ENCODE measurements at regions not wholly inside any gene's neighbourhood (a gene's known extent, or its start where the extent isn't known, plus 50 kb on each side); places are given as distances from the start of the nearest gene placed in this dataset.

DNA sequence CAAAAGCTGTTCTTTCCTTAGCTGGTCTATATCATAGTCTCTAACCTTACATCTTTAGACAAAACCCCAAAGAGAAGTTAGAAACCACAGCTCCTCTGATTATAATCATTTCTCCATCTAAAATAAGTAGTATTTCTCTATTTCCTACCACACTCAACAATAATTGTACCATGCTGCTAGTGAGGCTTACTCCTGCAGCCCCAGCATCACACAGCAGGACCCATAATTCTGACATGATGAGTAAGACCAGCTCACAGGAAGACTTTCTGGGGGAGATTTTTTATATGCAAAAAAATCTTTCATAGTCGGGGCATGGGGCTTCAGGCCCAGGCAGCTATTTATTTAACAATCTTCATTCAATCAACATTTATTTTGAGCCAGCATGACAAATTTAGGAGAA is 441.6 kb downstream of the DYNC2H1 start:
- no peak overlapping the region for H3K4me3 Mint-ChIP-seq
- no peak overlapping the region for H3K27ac Mint-ChIP-seq
- no peaks in the 10 kb centered on the region for H3K36me3 Mint-ChIP-seq

DNA sequence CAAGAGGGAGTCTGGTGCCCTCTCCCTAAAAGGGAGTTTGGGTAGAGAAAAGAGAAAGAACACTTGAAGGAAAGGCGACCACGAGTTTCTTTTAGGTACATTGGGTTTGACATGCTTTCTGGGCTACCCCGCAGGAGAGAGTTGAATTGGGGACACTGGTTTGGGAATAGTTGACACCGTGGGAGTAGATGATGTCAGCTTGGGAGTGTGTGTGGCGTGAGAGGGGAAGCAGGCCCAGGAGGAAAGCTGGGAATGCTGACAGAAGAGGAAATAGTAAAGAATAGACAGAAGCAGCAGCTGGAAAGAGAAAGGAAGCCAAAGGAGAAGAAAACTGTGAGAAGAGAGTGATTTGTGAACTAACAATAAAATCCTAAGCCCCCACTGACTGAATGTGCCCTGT is 442.9 kb downstream of the DYNC2H1 start:
- H3K4me3 Mint-ChIP-seq, result no peak overlapping the region
- no peaks in the 10 kb centered on the region for H3K36me3 Mint-ChIP-seq
- no peaks in the 10 kb centered on the region for H3K9me3 Mint-ChIP-seq
- no peaks in the 10 kb centered on the region for H3K4me1 Mint-ChIP-seq
- no peaks in the 10 kb centered on the region for H3K27me3 Mint-ChIP-seq
- no peak overlapping the region for H3K27ac Mint-ChIP-seq

More for the DNA sequence above, 441.6 kb downstream of the DYNC2H1 start:
- no peaks in the 10 kb centered on the region for H3K27me3 Mint-ChIP-seq
- no peaks in the 10 kb centered on the region for H3K4me1 Mint-ChIP-seq
- H3K9me3 Mint-ChIP-seq, result no peaks in the 10 kb centered on the region

GRCh38 chr11:103556171-103556570 is 446.9 kb downstream of the DYNC2H1 start:
- Mint-ChIP-seq H3K4me1 (no peaks in the 10 kb centered on the region), H3K9me3 (peaks cover 0 to 1% (median 0%) of the 10 kb centered on the region in 3 donors), H3K36me3 (no peaks in the 10 kb centered on the region), H3K4me3 (no peak overlapping the region), H3K27ac (no peak overlapping the region), H3K27me3 (no peaks in the 10 kb centered on the region)

- Mint-ChIP-seq H3K27me3 (no peaks in the 10 kb centered on the region), H3K4me3 (no peak overlapping the region), H3K36me3 (no peaks in the 10 kb centered on the region), H3K27ac (no peak overlapping the region), H3K4me1 (no peaks in the 10 kb centered on the region), H3K9me3 (peaks cover 0 to 9% (median 0%) of the 10 kb centered on the region in 3 donors)
Observed at GRCh38 chr11:103566116-103566515, 456.9 kb downstream of the DYNC2H1 start.

- peaks cover 0 to 4% (median 3%) of the 10 kb centered on the region in 3 donors for H3K9me3 Mint-ChIP-seq
- H3K27ac Mint-ChIP-seq, result no peak overlapping the region
- no peaks in the 10 kb centered on the region for H3K4me1 Mint-ChIP-seq
- H3K27me3 Mint-ChIP-seq, result no peaks in the 10 kb centered on the region
- no peak overlapping the region for H3K4me3 Mint-ChIP-seq
- no peaks in the 10 kb centered on the region for H3K36me3 Mint-ChIP-seq
Observed at GRCh38 chr11:103581760-103582159, 454.7 kb upstream of the DDI1 start.

DNA sequence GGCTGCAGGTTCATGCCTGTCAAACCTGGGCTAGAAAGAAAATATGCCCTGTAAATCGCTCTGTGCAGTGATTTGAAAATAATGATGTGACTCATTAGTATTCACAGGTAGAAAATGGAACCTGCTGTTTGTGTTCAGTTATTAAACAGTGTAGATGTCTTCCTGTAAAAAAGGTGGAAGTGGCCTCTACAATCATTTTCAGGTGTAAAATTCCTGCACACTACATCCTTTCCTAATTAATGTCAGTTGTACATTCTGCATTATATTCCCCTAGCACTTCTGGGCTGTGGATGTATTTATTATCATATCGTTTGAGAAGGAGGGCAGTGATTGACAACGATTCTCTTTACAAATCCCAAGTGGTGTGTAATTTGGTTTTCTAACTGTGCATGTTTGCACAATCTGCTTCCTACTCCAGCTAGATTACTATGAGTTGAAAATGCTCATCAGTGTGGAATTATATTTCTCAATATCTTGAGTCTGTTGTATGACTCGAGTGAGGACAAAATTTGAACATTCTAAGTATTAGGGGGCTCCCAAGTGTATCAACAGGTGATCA is 454.0 kb upstream of the DDI1 start:
- H3K36me3 Mint-ChIP-seq, result no peaks in the 10 kb centered on the region
- no peaks in the 10 kb centered on the region for H3K27me3 Mint-ChIP-seq
- no peak overlapping the region for H3K4me3 Mint-ChIP-seq
- no peaks in the 10 kb centered on the region for H3K4me1 Mint-ChIP-seq
- H3K9me3 Mint-ChIP-seq, result peaks cover 0 to 4% (median 3%) of the 10 kb centered on the region in 3 donors
- no peak overlapping the region for H3K27ac Mint-ChIP-seq

DNA sequence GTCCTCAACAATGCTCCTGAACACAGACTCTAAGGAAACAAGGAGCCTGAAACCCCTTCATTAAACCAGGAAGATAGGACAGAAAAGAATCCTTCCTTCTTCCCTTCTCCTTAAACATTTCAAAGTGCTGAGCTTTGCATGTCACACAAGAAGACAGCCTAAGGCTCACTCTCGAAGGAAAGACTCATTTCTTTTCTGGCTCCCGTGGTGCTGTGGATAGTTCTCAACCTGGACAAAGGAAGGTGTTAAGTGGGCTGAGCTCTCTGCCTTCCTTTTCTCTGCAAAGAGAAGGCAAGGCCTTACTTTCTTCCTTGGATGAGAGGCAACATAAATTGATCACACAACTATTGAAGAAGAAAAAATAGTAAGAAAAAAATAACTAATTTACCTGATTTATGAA is 452.4 kb upstream of the DDI1 start:
- Mint-ChIP-seq H3K4me3 (no peak overlapping the region), H3K4me1 (no peaks in the 10 kb centered on the region), H3K9me3 (peaks cover 0 to 4% (median 3%) of the 10 kb centered on the region in 3 donors), H3K36me3 (no peaks in the 10 kb centered on the region), H3K27ac (no peak overlapping the region), H3K27me3 (no peaks in the 10 kb centered on the region)

DNA sequence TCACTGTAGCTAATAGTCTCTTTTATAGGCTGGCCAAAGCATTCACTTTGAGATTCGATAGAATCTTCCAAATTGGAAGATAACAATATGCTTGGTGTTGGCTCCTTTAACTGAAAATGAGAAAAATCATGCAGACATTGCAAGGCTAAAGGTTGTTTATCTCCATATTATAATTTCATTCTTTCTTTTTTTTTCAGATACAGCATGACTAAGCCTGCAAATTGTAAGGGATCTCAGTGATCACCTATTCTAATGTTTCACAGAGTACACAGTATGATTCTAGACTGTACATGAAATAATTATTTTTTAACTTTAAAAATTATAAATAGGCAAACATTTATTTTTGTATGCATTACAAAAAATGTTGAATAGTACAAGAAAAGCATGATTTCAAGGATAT is 451.7 kb upstream of the DDI1 start:
- no peaks in the 10 kb centered on the region for H3K4me1 Mint-ChIP-seq
- H3K27me3 Mint-ChIP-seq, result no peaks in the 10 kb centered on the region
- H3K4me3 Mint-ChIP-seq, result no peak overlapping the region
- H3K36me3 Mint-ChIP-seq, result no peaks in the 10 kb centered on the region
- H3K27ac Mint-ChIP-seq, result no peak overlapping the region
- H3K9me3 Mint-ChIP-seq, result peaks cover 0 to 4% (median 3%) of the 10 kb centered on the region in 3 donors

DNA sequence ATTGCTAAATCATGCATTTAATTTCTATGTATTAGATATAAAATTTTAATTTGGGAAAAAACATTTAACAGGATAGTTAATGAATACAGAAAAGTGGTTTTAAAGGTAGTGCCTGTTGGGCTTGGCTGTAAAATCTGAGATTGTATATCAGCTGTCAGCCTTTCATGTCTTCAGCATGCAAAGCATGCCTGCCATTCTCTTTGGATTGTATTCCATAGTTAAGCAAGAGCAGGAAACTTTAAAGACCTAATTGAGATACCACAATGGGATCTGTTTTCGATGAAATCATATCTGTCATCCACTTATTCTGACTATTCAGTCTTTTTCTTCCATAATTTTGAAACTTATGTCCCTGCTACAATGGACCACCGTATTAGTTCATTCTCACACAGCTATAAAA is 451.0 kb upstream of the DDI1 start:
- Mint-ChIP-seq H3K4me1 (no peaks in the 10 kb centered on the region), H3K36me3 (no peaks in the 10 kb centered on the region), H3K9me3 (peaks cover 0 to 1% (median 0%) of the 10 kb centered on the region in 3 donors)

GRCh38 chr11:103585911-103586310 is 450.5 kb upstream of the DDI1 start:
- Mint-ChIP-seq H3K27me3 (no peaks in the 10 kb centered on the region), H3K4me1 (no peaks in the 10 kb centered on the region), H3K36me3 (no peaks in the 10 kb centered on the region), H3K9me3 (peaks cover 0 to 1% (median 0%) of the 10 kb centered on the region in 3 donors), H3K27ac (no peak overlapping the region), H3K4me3 (no peak overlapping the region)

More for the DNA sequence above, 451.0 kb upstream of the DDI1 start:
- H3K4me3 Mint-ChIP-seq, result no peak overlapping the region
- H3K27ac Mint-ChIP-seq, result no peak overlapping the region
- H3K27me3 Mint-ChIP-seq, result no peaks in the 10 kb centered on the region

- Mint-ChIP-seq H3K4me3 (no peak overlapping the region), H3K27me3 (no peaks in the 10 kb centered on the region), H3K4me1 (no peaks in the 10 kb centered on the region), H3K36me3 (no peaks in the 10 kb centered on the region), H3K9me3 (peaks cover 0 to 1% (median 0%) of the 10 kb centered on the region in 3 donors), H3K27ac (no peak overlapping the region)
Observed at GRCh38 chr11:103586756-103587155, 449.7 kb upstream of the DDI1 start.

- peaks cover 0 to 1% (median 0%) of the 10 kb centered on the region in 3 donors for H3K9me3 Mint-ChIP-seq
- H3K4me1 Mint-ChIP-seq, result no peaks in the 10 kb centered on the region
- H3K4me3 Mint-ChIP-seq, result no peak overlapping the region
- H3K27me3 Mint-ChIP-seq, result no peaks in the 10 kb centered on the region
- H3K27ac Mint-ChIP-seq, result no peak overlapping the region
- no peaks in the 10 kb centered on the region for H3K36me3 Mint-ChIP-seq
Observed at GRCh38 chr11:103587901-103588788, 448.3 kb upstream of the DDI1 start.

DNA sequence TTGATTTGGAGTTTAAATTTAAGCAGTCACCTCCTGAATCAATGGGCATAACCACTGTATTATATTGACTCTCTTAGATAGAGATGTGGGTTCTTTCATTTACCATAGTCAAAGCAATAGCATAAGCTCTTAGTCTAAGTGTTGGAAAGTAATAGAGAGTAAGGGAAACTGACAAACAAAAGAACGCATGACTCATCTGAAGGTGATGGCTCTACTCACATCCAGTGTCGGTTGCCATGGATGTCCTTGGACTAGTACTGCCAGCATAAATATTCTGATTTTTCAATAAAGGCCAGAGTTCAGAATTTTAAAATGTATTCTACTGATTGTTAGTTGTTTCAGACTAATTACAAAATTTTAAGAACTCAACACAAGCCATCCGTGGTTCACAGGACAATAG is 444.9 kb upstream of the DDI1 start:
- Mint-ChIP-seq H3K9me3 (no peaks in the 10 kb centered on the region), H3K27me3 (no peaks in the 10 kb centered on the region), H3K27ac (no peak overlapping the region), H3K4me1 (no peaks in the 10 kb centered on the region), H3K4me3 (no peak overlapping the region), H3K36me3 (no peaks in the 10 kb centered on the region)

GRCh38 chr11:103594283-103594682 is 442.2 kb upstream of the DDI1 start:
- H3K36me3 Mint-ChIP-seq, result no peaks in the 10 kb centered on the region
- no peaks in the 10 kb centered on the region for H3K27me3 Mint-ChIP-seq
- H3K27ac Mint-ChIP-seq, result no peak overlapping the region
- H3K4me3 Mint-ChIP-seq, result no peak overlapping the region
- no peaks in the 10 kb centered on the region for H3K9me3 Mint-ChIP-seq
- H3K4me1 Mint-ChIP-seq, result no peaks in the 10 kb centered on the region

GRCh38 chr11:103596315-103596714 is 440.1 kb upstream of the DDI1 start:
- Mint-ChIP-seq H3K4me3 (no peak overlapping the region), H3K27me3 (no peaks in the 10 kb centered on the region)

More at GRCh38 chr11:103596315-103596714, 440.1 kb upstream of the DDI1 start:
- H3K4me1 Mint-ChIP-seq, result no peaks in the 10 kb centered on the region
- H3K36me3 Mint-ChIP-seq, result no peaks in the 10 kb centered on the region
- no peak overlapping the region for H3K27ac Mint-ChIP-seq
- no peaks in the 10 kb centered on the region for H3K9me3 Mint-ChIP-seq
